GM21723 (cell line): ENCODE measurements at regions not wholly inside any gene's neighbourhood (a gene's known extent, or its start where the extent isn't known, plus 50 kb on each side); places are given as distances from the start of the nearest gene placed in this dataset.
"Not testable (repeated sequence)": the region's sequence is repeated elsewhere in the genome, so short reads cannot be mapped to it uniquely, and the experiment has no call there.

Experiments used
- ATAC-seq: cut with Tn5 transposase; IDR thresholded peaks from one replicate; pipeline ENCODE4 v1.9.1; 2021; ENCODE audit warnings: mild to moderate bottlenecking, moderate library complexity; ENCODE audit not compliant: unreplicated experiment

- ATAC-seq: no peak
Observed at GRCh38 chr3:124648551-124648950, 81.7 kb upstream of the UMPS start.

DNA sequence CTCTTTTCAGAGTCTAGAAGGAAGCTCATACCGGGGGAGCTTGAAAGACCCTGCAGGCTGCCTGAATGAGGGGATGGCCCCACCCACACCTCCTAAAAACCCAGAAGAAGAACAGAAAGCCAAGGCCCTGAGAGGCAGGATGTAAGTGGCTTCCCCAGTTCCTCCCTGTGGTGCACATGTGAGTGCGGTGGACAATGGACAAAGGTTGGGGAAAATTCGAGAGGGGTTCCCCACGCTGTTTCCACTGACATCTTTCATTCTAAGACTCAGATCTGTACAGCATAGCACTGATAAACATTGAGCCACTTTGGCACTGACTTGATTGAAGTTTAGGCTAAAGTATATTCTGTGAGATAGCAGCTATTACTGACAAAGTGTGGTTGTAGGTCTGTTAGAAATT is 79.5 kb upstream of the UMPS start:
- ATAC-seq: peak; percentile 71

DNA sequence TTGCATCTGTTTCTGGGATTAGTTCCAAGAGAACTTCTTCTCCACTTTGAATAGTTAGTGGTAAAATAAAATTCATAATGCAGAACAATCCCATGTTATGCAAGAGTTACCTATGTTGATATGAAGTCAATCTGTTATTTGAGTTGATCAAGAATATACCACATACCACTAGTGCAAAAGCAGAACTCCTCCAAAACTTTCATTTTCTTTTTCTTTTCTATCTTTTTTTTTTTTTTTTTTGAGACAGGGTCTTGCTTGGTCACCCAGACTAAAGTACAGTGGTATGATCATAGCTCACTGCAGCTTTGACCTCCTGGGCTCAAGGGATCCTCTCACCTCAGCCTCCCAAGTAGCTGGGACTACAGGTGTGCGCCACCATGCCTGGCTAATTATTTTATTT is 78.8 kb upstream of the UMPS start:
- ATAC-seq: not testable (repeated sequence)

DNA sequence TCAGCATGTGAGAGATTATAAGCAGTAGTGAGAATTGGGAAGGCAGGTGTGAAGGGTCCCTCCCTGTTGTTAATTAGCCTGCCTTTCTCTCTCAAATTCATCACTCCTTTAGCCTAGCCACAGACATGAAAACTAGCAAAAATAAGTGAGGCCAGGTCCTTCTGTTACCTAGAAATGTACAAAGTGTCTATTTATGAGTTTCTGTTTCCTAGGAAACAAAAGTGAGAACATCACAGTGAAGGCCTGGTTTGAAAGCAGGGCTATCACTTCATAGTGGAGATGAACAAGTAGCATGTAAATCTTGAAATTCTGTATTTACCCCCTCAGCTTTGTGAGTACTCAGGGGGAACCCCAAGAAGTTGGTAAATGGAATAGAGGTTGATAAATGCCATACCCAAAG is 78.2 kb upstream of the UMPS start:
- no peak for ATAC-seq

- ATAC-seq: no peak
Observed at GRCh38 chr3:124653071-124653796, 77.0 kb upstream of the UMPS start.

DNA sequence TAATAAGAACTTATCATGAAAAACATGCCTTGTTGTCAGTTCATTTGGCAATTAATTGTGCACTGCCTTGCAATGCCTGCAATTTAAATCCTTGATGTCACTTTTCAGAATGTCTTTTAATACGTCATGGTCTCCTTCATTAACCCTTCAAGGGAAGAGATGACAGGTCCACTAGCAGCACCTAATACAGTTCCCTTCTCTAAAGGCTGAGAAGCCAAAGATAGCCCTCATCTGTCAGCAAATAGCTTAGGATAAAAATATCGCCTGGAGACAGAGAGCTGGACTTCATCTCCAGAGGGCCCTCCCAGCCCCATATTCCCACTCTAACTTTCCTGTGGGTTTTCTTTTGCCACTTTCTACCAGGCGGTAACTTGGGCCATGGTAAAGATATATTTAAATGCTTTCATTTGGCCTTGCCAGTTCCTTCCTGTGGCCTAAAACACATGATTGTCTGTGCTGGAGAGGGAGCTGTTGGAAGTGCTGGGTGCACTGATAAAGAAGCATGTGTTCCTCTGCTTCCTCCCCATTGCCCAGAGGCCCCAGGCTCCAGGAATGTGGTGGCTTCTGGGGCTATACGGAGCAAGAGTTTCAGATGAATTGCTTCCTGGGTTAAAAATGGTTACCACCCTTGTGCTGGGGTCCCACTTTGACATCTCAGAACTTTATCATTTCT is 76.3 kb upstream of the UMPS start:
- ATAC-seq: no peak

DNA sequence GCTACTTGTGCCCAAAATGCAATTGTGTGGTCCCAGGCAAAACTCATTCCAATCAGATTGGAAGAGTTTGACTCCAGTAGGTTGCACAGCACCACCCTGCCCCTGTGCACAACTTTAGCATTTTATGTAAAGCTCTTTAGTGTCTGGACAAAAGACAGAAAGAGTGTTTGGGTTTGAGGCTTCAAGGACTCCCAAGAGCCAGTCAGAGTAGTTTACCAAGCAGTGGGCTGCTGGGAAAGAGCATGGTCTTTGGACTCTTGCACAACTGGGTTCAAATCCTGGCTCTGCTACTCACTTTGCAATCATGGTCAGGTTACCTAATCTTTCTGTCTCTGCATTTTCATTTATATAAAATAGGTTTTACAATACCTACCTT is 75.8 kb upstream of the UMPS start:
- no peak for ATAC-seq

GRCh38 chr3:124656531-124656930 is 73.7 kb upstream of the UMPS start:
- no peak for ATAC-seq

- no peak for ATAC-seq
Observed at GRCh38 chr3:124657138-124657537, 73.1 kb upstream of the UMPS start.

GRCh38 chr3:124658270-124658669 is 72.0 kb upstream of the UMPS start:
- ATAC-seq: no peak

DNA sequence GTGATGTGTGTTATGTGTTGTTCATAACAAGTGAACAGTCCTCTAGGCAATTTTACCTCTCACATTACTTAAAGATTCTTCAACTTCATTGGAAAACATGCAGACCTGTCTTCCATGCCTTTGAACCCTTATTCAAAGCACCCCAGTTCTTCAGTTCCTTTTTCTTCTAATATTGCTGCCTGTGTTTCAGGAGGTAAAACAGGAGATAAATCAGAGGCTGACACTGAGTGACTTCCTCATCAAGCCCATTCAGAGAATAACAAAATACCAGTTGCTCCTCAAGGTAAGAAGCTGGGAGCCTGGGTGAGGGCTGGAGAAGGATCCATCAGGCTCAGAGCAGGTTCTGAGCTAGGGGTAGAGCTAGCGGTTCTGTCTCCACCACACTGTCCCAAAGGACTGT is 71.1 kb upstream of the UMPS start:
- ATAC-seq: no peak

DNA sequence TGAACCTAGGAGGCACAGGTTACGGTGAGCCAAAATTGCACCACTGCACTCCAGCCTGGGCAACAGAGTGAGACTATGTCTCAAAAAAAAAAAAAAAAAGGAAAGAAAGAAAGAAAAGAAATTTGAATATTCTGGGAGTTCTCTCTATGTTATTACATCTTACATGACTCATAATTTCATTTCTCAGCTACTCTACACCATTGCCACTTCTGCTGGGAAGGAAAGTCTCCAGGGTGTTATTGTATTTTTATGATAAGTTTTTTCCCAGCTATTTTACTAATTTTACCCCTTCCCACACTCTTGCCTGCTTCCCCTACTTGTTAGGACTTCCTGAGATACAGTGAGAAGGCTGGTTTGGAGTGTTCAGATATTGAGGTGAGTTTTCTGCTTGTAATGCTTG is 69.7 kb upstream of the UMPS start:
- no peak for ATAC-seq

GRCh38 chr3:124663690-124664089 is 66.6 kb upstream of the UMPS start:
- no peak for ATAC-seq

GRCh38 chr3:124664804-124665203 is 65.4 kb upstream of the UMPS start:
- ATAC-seq: no peak

GRCh38 chr3:124666067-124666466 is 64.2 kb upstream of the UMPS start:
- ATAC-seq: no peak

GRCh38 chr3:124669470-124669869 is 60.8 kb upstream of the UMPS start:
- ATAC-seq: no peak

DNA sequence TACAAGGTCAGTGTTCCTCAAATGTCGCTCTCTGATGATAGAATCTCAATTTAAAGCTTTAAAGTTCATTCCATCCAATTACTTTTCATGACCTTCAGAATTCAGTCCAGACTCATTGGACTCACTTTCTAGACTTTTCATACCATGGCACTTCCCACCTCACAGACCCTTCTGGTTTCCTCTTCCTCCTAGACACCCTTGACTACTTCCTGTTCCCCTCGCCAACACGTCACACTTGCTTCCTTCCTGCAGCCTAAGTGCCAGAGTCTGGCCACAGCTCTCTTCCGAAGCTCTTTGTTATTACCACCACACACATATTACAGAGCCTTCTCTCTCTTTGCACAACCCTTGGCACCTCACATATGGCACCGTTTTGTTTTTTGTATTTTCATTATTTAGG is 59.1 kb upstream of the UMPS start:
- ATAC-seq: no peak

DNA sequence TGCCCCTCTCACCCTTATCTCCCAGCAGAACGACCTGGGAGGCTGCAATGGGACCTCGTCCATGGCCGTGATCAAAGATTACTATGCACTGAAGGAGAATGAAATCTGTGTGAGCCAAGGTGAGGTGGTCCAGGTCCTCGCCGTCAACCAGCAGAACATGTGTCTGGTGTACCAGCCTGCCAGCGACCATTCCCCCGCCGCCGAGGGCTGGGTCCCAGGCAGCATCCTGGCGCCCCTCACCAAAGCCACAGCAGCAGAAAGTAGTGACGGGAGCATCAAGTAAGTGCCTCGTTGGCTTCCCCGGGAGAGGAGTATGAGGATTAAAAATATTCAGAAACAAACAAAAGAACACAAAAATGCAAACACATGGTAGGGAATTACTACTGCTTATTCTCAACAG is 55.9 kb upstream of the UMPS start:
- ATAC-seq: no peak

DNA sequence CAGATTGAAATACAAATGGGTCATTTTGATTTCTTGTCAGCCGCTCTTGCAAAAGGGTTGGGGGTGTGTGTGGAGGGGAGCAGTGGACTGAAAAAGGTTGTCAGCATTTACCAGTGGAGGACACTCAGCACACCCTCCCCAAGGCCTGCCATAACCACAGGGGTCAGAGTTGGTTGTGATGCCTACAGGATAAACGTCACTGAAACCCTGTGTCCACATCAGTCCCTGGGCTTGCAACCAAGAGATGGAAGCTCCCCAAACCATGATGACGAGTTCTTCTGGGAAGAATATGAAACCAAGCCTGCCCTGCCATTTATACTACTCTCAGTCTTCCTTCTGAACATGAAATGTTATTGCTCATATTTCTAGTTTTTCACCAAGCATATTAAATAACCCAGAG is 54.0 kb upstream of the UMPS start:
- ATAC-seq: no peak

DNA sequence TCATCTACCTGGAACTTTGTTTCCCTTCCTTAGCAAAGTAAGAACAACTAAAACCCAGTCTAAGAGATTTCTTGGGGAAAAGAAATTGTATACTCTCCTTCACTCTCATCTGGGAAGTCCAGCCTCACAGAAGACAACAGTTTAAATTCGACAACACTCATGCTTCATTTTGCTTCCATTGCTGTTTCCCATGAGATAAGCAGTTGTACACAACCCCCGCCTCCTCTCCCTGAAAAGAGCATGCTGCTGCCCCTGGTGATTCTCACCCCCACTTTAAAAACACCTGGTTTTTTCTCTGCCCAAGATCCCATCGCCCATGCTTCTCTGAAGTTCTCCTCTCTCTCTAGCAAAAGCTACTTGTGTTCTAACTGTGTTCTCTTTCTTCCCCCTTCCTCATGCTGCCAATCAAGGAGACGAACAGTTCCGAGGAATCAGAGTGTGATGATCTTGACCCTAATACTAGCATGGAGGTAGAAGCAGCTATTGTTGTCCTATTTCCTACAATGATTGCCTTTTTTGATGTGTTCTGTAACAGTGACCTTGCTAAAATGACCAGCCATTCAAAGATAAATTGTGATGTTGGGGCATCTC is 51.1 kb upstream of the UMPS start:
- ATAC-seq: no peak
